H1 (cell line): ENCODE measurements at regions not wholly inside any gene's neighbourhood (a gene's known extent, or its start where the extent isn't known, plus 50 kb on each side); places are given as distances from the start of the nearest gene placed in this dataset.

Experiments used
- CTCF ChIA-PET: fragments of 300-600 bp; sonication (Branson Sonifier 250); formaldehyde crosslinking; loops from one replicate; lab custom pipeline; 2021; ENCODE audit not compliant: partially characterized antibody; lab: Charles Lee
- POLR2A ChIA-PET: fragments of 300-600 bp; sonication (Branson Sonifier 250); formaldehyde crosslinking; loops from one replicate; lab custom pipeline; 2021; ENCODE audit warnings: inconsistent platforms; ENCODE audit not compliant: partially characterized antibody; lab: Charles Lee
- DNase-seq, 2 experiments: peaks; one replicate each; pipeline versions ENCODE4 v3.0.0 to v3.0.0-alpha.2; 2010 to 2022; ENCODE audit warnings: low spot score in 2 of 2, low read depth in 1 of 2, mixed read lengths in 1 of 2
- FAIRE-seq: peaks from 2 replicates; lab custom pipeline; 2011; peaks lifted over from hg19 to GRCh38; lab: Jason Lieb, UNC
- H2AFZ ChIP-seq: 2 replicates; pipeline ENCODE4 v1.8.1; 2012; ENCODE audit warnings: low read length, inconsistent platforms
- H2AK5ac ChIP-seq: 2 replicates; pipeline ENCODE4 v1.6.1; 2013; ENCODE audit warnings: low read depth, low read length
- H2BK120ac ChIP-seq: replicated peaks from 2 replicates; pipeline ENCODE3; 2013; ENCODE audit warnings: low read depth, low read length, inconsistent platforms
- H2BK12ac ChIP-seq: 2 replicates; pipeline ENCODE4 v1.6.1; 2013; ENCODE audit warnings: low read depth, low read length
- H2BK15ac ChIP-seq: 2 replicates; pipeline ENCODE4 v1.6.1; 2013; ENCODE audit warnings: low read length
- H2BK20ac ChIP-seq: 2 replicates; pipeline ENCODE4 v1.6.1; 2013; ENCODE audit warnings: low read length
- H2BK5ac ChIP-seq: 2 replicates; pipeline ENCODE4 v1.6.1; 2013; ENCODE audit warnings: low read depth, low read length
- H3K14ac ChIP-seq: 2 replicates; pipeline ENCODE4 v1.6.1; 2013; ENCODE audit warnings: inconsistent platforms; ENCODE audit not compliant: insufficient read length
- H3K18ac ChIP-seq: 2 replicates; pipeline ENCODE4 v1.6.1; 2013; ENCODE audit warnings: low read length; ENCODE audit errors: extremely low read depth
- H3K23ac ChIP-seq: 2 replicates; pipeline ENCODE4 v1.6.1; 2013; ENCODE audit warnings: inconsistent platforms; ENCODE audit not compliant: insufficient read length
- H3K23me2 ChIP-seq: 2 replicates; pipeline ENCODE4 v1.6.1; 2013; ENCODE audit warnings: low read depth, low read length
- H3K27ac ChIP-seq: 2 replicates; pipeline ENCODE4 v1.6.1; 2011; ENCODE audit warnings: low read depth, low read length, inconsistent platforms
- H3K27me3 ChIP-seq, 4 experiments: replicated peaks in 1 of 4; 1 replicate in 1 of 4; 2 replicates in 3 of 4; pipeline versions ENCODE4 v1.6.1 to v1.8.1; 2011 to 2013; ENCODE audit warnings: low read length in 3 of 4, mild to moderate bottlenecking in 3 of 4, inconsistent platforms in 2 of 4, mixed read lengths in 2 of 4, moderate library complexity in 1 of 4; ENCODE audit not compliant: control insufficient read depth in 3 of 4, insufficient read depth in 3 of 4; ENCODE audit errors: extremely low read depth in 1 of 4
- H3K36me3 ChIP-seq, 4 experiments: 2 replicates each; pipeline versions ENCODE4 v1.6.1 to v1.8.1; 2011 to 2013; ENCODE audit warnings: mild to moderate bottlenecking in 4 of 4, low read length in 3 of 4, moderate library complexity in 2 of 4, control low read depth in 1 of 4, inconsistent platforms in 1 of 4; ENCODE audit not compliant: insufficient read depth in 4 of 4, control insufficient read depth in 2 of 4
- H3K4ac ChIP-seq: replicated peaks from 2 replicates; pipeline ENCODE3; 2013; ENCODE audit warnings: low read length, low read depth, mixed read lengths, inconsistent platforms; ENCODE audit not compliant: insufficient read length
- H3K4me1 ChIP-seq, 4 experiments: replicated peaks in 1 of 4; 1 replicate in 1 of 4; 2 replicates in 3 of 4; pipeline versions ENCODE4 v1.6.1 to v1.8.1; 2011 to 2013; ENCODE audit warnings: low read length in 3 of 4, inconsistent platforms in 2 of 4, mixed read lengths in 1 of 4; ENCODE audit not compliant: insufficient read depth in 4 of 4, control insufficient read depth in 3 of 4
- H3K4me2 ChIP-seq, 2 experiments: 2 replicates each; pipeline versions ENCODE4 v1.6.1 to v1.8.1; 2011 to 2013; ENCODE audit warnings: low read depth in 2 of 2, low read length in 2 of 2, control low read depth in 1 of 2, inconsistent platforms in 1 of 2, mild to moderate bottlenecking in 1 of 2; ENCODE audit not compliant: insufficient read depth in 1 of 2
- H3K4me3 ChIP-seq, 4 experiments: fragments of 200-600, 300-600 bp in 1 of 4; sonication (generic), shearing (Covaris generic), sonication (Bioruptor Twin) in 1 of 4; 2 replicates each; pipeline versions ENCODE4 v1.5.1 to v1.8.1; 2011 to 2016; ENCODE audit warnings: low read length in 4 of 4, low read depth in 3 of 4, control low read depth in 2 of 4, inconsistent platforms in 2 of 4, mild to moderate bottlenecking in 2 of 4, mixed read lengths in 1 of 4, moderate library complexity in 1 of 4; ENCODE audit not compliant: insufficient read depth in 2 of 4; ENCODE audit errors: extremely low read depth in 1 of 4
- H3K56ac ChIP-seq: replicated peaks from 2 replicates; pipeline ENCODE3; 2013; ENCODE audit warnings: low read depth, mild to moderate bottlenecking, mixed read lengths, low read length, inconsistent platforms; ENCODE audit not compliant: insufficient read length
- H3K79me1 ChIP-seq: 2 replicates; pipeline ENCODE4 v1.6.1; 2013; ENCODE audit warnings: low read depth, low read length, control low read depth
- H3K79me2 ChIP-seq, 2 experiments: 2 replicates each; pipeline versions ENCODE4 v1.6.1 to v1.8.1; 2012 to 2013; ENCODE audit warnings: low read length in 2 of 2, mild to moderate bottlenecking in 2 of 2, inconsistent platforms in 1 of 2; ENCODE audit not compliant: insufficient read depth in 2 of 2, control insufficient read depth in 1 of 2
- H3K9ac ChIP-seq, 4 experiments: replicated peaks in 1 of 4; 1 replicate in 1 of 4; 2 replicates in 3 of 4; pipeline versions ENCODE4 v1.6.1 to v1.8.1; 2011 to 2013; ENCODE audit warnings: low read depth in 3 of 4, low read length in 3 of 4, control low read depth in 2 of 4, mild to moderate bottlenecking in 2 of 4, moderate library complexity in 2 of 4, inconsistent platforms in 1 of 4; ENCODE audit errors: extremely low read depth in 1 of 4
- H3K9me3 ChIP-seq, 2 experiments: 2 replicates each; pipeline versions ENCODE4 v1.6.1 to v1.8.1; 2012 to 2013; ENCODE audit warnings: mild to moderate bottlenecking in 2 of 2, moderate library complexity in 2 of 2, control low read depth in 1 of 2, inconsistent platforms in 1 of 2, low read depth in 1 of 2, low read length in 1 of 2, mixed read lengths in 1 of 2; ENCODE audit not compliant: insufficient read depth in 2 of 2
- H4K20me1 ChIP-seq, 2 experiments: replicated peaks in 1 of 2; 2 replicates each; pipeline versions ENCODE3 to v1.8.1; 2011 to 2013; ENCODE audit warnings: inconsistent platforms in 2 of 2, low read length in 2 of 2, mild to moderate bottlenecking in 1 of 2; ENCODE audit not compliant: insufficient read depth in 2 of 2, control insufficient read depth in 1 of 2
- H4K5ac ChIP-seq: 2 replicates; pipeline ENCODE4 v1.6.1; 2013; ENCODE audit warnings: low read length, low read depth, mixed read lengths, inconsistent platforms; ENCODE audit not compliant: insufficient read length
- H4K8ac ChIP-seq: 2 replicates; pipeline ENCODE4 v1.8.0; 2013; ENCODE audit warnings: mild to moderate bottlenecking, moderate library complexity, low read length, inconsistent platforms; ENCODE audit not compliant: insufficient read depth; ENCODE audit errors: extremely low read depth
- H4K91ac ChIP-seq: replicated peaks from 2 replicates; pipeline ENCODE3; 2013; ENCODE audit warnings: low read length, mixed read lengths, inconsistent platforms; ENCODE audit not compliant: insufficient read length
- ATF3 ChIP-seq: IDR thresholded peaks from 2 replicates; pipeline ENCODE4 v1.6.1; 2011; ENCODE audit warnings: low read depth, mild to moderate bottlenecking, low read length; ENCODE audit not compliant: insufficient read depth
- CBX8 ChIP-seq: fragments of 300-800, 300-1000 bp; sonication (generic); IDR thresholded peaks from 2 replicates; pipeline ENCODE4 v1.7.1; 2016; ENCODE audit warnings: low read depth, low read length, borderline replicate concordance
- CEBPB ChIP-seq: IDR thresholded peaks from 2 replicates; pipeline ENCODE4 v1.6.1; 2012; ENCODE audit warnings: low read depth, low read length
- CHD2 ChIP-seq: IDR thresholded peaks from 2 replicates; pipeline ENCODE4 v1.6.1; 2012; ENCODE audit warnings: low read length, improper control_type of control experiment
- EZH2 ChIP-seq: fragments of 200-600 bp; sonication (generic); IDR thresholded peaks from 2 replicates; pipeline ENCODE4 v1.7.1; 2012; ENCODE audit warnings: low read depth, mild to moderate bottlenecking, moderate library complexity, low read length, inconsistent platforms; ENCODE audit not compliant: severe bottlenecking
- HDAC6 ChIP-seq: IDR thresholded peaks from one replicate; pipeline ENCODE4 v1.7.1; 2012; ENCODE audit warnings: low read depth, mild to moderate bottlenecking, inconsistent platforms, low read length, moderate library complexity
- KDM1A ChIP-seq: fragments of 200-600, 300-600 bp; sonication (generic); IDR thresholded peaks from 2 replicates; pipeline ENCODE4 v1.7.1; 2016; ENCODE audit warnings: mild to moderate bottlenecking, low read length, borderline replicate concordance
- KDM4A ChIP-seq: IDR thresholded peaks from one replicate; pipeline ENCODE4 v1.7.1; 2012; ENCODE audit warnings: low read depth, mild to moderate bottlenecking, moderate library complexity, low read length, inconsistent platforms; ENCODE audit not compliant: severe bottlenecking
- RXRA ChIP-seq: IDR thresholded peaks from 2 replicates; pipeline ENCODE4 v1.6.1; 2011; ENCODE audit warnings: low read depth, mild to moderate bottlenecking, low read length, moderate library complexity; ENCODE audit not compliant: insufficient read depth
- SIRT6 ChIP-seq: IDR thresholded peaks from one replicate; pipeline ENCODE4 v1.7.1; 2012; ENCODE audit warnings: low read length, inconsistent platforms
- SRF ChIP-seq: IDR thresholded peaks from 2 replicates; pipeline ENCODE4 v1.6.1; 2011; ENCODE audit warnings: mild to moderate bottlenecking, low read depth, low read length, moderate library complexity
- TAF1 ChIP-seq: IDR thresholded peaks from 2 replicates; pipeline ENCODE4 v1.6.1; 2011; ENCODE audit warnings: mild to moderate bottlenecking, low read depth, low read length
- TBP ChIP-seq: IDR thresholded peaks from 2 replicates; pipeline ENCODE4 v1.6.1; 2011; ENCODE audit warnings: low read depth, low read length, improper control_type of control experiment
- YY1 ChIP-seq: IDR thresholded peaks from 2 replicates; pipeline ENCODE4 v1.6.1; 2011; ENCODE audit warnings: low read depth, mild to moderate bottlenecking, low read length
- WGBS, 2 experiments: shearing (Covaris generic) in 1 of 2; methylation state at CpG; one replicate each; pipeline versions ENCODE4 v1.1.6 to v1.1.7; 2013 to 2015; ENCODE audit warnings: low lambda C conversion rate in 2 of 2, mixed read lengths in 2 of 2, inconsistent platforms in 1 of 2, low coverage in 1 of 2, missing lambda C conversion rate in 1 of 2; ENCODE audit not compliant: insufficient replicate concordance in 2 of 2, insufficient coverage in 1 of 2, insufficient read length in 1 of 2; ENCODE audit errors: extremely low coverage in 1 of 2, missing lambda C conversion rate in 1 of 2; 5-methylcytosine and 5-hydroxymethylcytosine counted together

- H2AFZ ChIP-seq, result peak overlapping the region; percentile 45; the same call in 1 of the 2 replicates
- H3K23me2 ChIP-seq, result no peaks in the 10 kb centered on the region
- DNase-seq (no peak), FAIRE-seq (no peak)
- H3K4me2 ChIP-seq, result no peak overlapping the region
- H3K27ac ChIP-seq, result no peak overlapping the region
- ChIA-PET POLR2A (no interaction called here), CTCF (interaction anchor here (0.6 to 2.9 kb wide), 27 partner anchors 8 to 666 kb away, joined by 3 to 11 read pairs (median 3); no protein-coding TSS in a partner anchor)
- H3K4ac ChIP-seq, result peak overlapping the region; percentile 16
- no peak overlapping the region for H2BK15ac ChIP-seq
- no peak overlapping the region for H2BK120ac ChIP-seq
- no peak overlapping the region for H2AK5ac ChIP-seq
- no peaks in the 10 kb centered on the region for H3K36me3 ChIP-seq
- WGBS, 2 experiments, result 83% methylated on average over 2 of the region's 2 CpGs; no CpG with 5 or more reads in 1 of the 2 experiments
- no peaks in the 10 kb centered on the region for H3K27me3 ChIP-seq
- H4K8ac ChIP-seq, result no peak overlapping the region
- no peak overlapping the region for H3K4me3 ChIP-seq
- H4K91ac ChIP-seq, result peak overlapping the region; percentile 37
- H3K9me3 ChIP-seq, result no peaks in the 10 kb centered on the region
- no peak overlapping the region for H4K5ac ChIP-seq
- H2BK20ac ChIP-seq, result no peak overlapping the region
- H4K20me1 ChIP-seq, result no peaks in the 10 kb centered on the region
- no peak overlapping the region for H3K18ac ChIP-seq
- H2BK12ac ChIP-seq, result no peak overlapping the region
- no peak overlapping the region for H3K56ac ChIP-seq
- H3K14ac ChIP-seq, result no peak overlapping the region
- H3K79me1 ChIP-seq, result no peaks in the 10 kb centered on the region
- H3K4me1 ChIP-seq, result peaks cover 2 to 5% (median 4%) of the 10 kb centered on the region in 4 experiments; a peak in 3 of 7 replicates
- no peak overlapping the region for H3K23ac ChIP-seq
- H3K9ac ChIP-seq, result no peak overlapping the region; a peak in 1 of 7 replicates
- H2BK5ac ChIP-seq, result no peak overlapping the region
- H3K79me2 ChIP-seq, result no peaks in the 10 kb centered on the region
- TF ChIP-seq KDM4A (no peak), CHD2 (no peak), HDAC6 (no peak), CBX8 (no peak), EZH2 (no peak), KDM1A (no peak), CEBPB (no peak), SIRT6 (no peak), TAF1 (no peak), YY1 (no peak), RXRA (no peak), ATF3 (no peak), SRF (no peak), TBP (no peak)
Observed at GRCh38 chr1:187928696-187929095, 1099.9 kb downstream of the PLA2G4A start.
